DMS153 (cell line): ENCODE measurements at regions not wholly inside any gene's neighbourhood (a gene's known extent, or its start where the extent isn't known, plus 50 kb on each side); places are given as distances from the start of the nearest gene placed in this dataset.

Experiments used
- DNase-seq: peaks from one replicate; lab custom pipeline; 2025; lab: John Stamatoyannopoulos, UW

- no peak for DNase-seq
Observed at GRCh38 chr7:25812086-25812850, 339.7 kb upstream of the NFE2L3 start.

GRCh38 chr7:25813381-25813780, 338.6 kb upstream of the NFE2L3 start:
- DNase-seq = no peak

- no peak for DNase-seq
Observed at GRCh38 chr7:25815711-25816110, 336.3 kb upstream of the NFE2L3 start.

GRCh38 chr7:25820432-25821040, 331.5 kb upstream of the NFE2L3 start:
- DNase-seq = no peak

- no peak for DNase-seq
Observed at GRCh38 chr7:25821225-25821624, 330.8 kb upstream of the NFE2L3 start.

- DNase-seq = no peak
Observed at GRCh38 chr7:25822823-25823222, 329.2 kb upstream of the NFE2L3 start.

- no peak for DNase-seq
Observed at GRCh38 chr7:25823571-25823970, 328.4 kb upstream of the NFE2L3 start.

GRCh38 chr7:25828468-25828867, 323.5 kb upstream of the NFE2L3 start:
- DNase-seq = no peak

- no peak for DNase-seq
Observed at GRCh38 chr7:25829663-25830062, 322.3 kb upstream of the NFE2L3 start.

- no peak for DNase-seq
Observed at GRCh38 chr7:25830215-25830614, 321.8 kb upstream of the NFE2L3 start.

- DNase-seq = no peak
Observed at GRCh38 chr7:25831062-25831691, 320.8 kb upstream of the NFE2L3 start.

GRCh38 chr7:25831831-25832411, 320.1 kb upstream of the NFE2L3 start:
- DNase-seq = no peak

- no peak for DNase-seq
Observed at GRCh38 chr7:25832456-25832855, 319.5 kb upstream of the NFE2L3 start.

GRCh38 chr7:25832929-25833328, 319.1 kb upstream of the NFE2L3 start:
- DNase-seq = no peak

GRCh38 chr7:25834050-25834449, 317.9 kb upstream of the NFE2L3 start:
- DNase-seq = no peak

GRCh38 chr7:25835197-25835596, 316.8 kb upstream of the NFE2L3 start:
- DNase-seq = no peak

- no peak for DNase-seq
Observed at GRCh38 chr7:25839084-25839769, 312.8 kb upstream of the NFE2L3 start.

GRCh38 chr7:25840209-25840792, 311.7 kb upstream of the NFE2L3 start:
- no peak for DNase-seq

- no peak for DNase-seq
Observed at GRCh38 chr7:25841575-25841974, 310.4 kb upstream of the NFE2L3 start.

- DNase-seq = no peak
Observed at GRCh38 chr7:25842201-25842733, 309.7 kb upstream of the NFE2L3 start.

- DNase-seq = no peak
Observed at GRCh38 chr7:25843467-25843866, 308.5 kb upstream of the NFE2L3 start.
